Right cardiac atrium (tissue), 5 donors: ENCODE measurements at regions not wholly inside any gene's neighbourhood (a gene's known extent, or its start where the extent isn't known, plus 50 kb on each side); places are given as distances from the start of the nearest gene placed in this dataset.

Experiments
- ATAC-seq, 2 donors: fragments of 200-7000 bp; cut with Tn5 transposase; one replicate each; pipeline versions ENCODE4 v1.8.0 to v1.9.1; 2020; ENCODE audit warnings: moderate library complexity in 2 of 2, mild to moderate bottlenecking in 1 of 2
- DNase-seq, 3 donors: peaks; one replicate each; pipeline ENCODE4 v3.0.0-alpha.2; 2020
- H3K27ac ChIP-seq: one replicate; pipeline ENCODE4 v1.5.1; 2013; ENCODE audit warnings: mild to moderate bottlenecking, low read length, control low read depth, moderate library complexity
- H3K27me3 ChIP-seq: one replicate; pipeline ENCODE4 v1.6.1; 2013; ENCODE audit not compliant: control insufficient read depth, insufficient read depth
- H3K4me1 ChIP-seq: one replicate; pipeline ENCODE4 v1.6.1; 2013; ENCODE audit warnings: low read length; ENCODE audit not compliant: control insufficient read depth, insufficient read depth
- H3K4me3 ChIP-seq: one replicate; pipeline ENCODE4 v1.5.1; 2013; ENCODE audit warnings: low read length, control low read depth
- H3K9me3 ChIP-seq: one replicate; pipeline ENCODE4 v1.6.1; 2013; ENCODE audit warnings: low read length; ENCODE audit not compliant: control insufficient read depth
- WGBS: extraction: QIAGEN DNeasy Blood & Tissue Kit; methylation state at CpG from one replicate; pipeline ENCODE4 v1.1.7; 2013; 5-methylcytosine and 5-hydroxymethylcytosine counted together
- intact Hi-C, 4 donors: fragments of 100-400 bp; cut with DNase I; formaldehyde crosslinking; loops; one replicate each; pipeline versions ENCODE4 v1.11.0 to v1.14.0; 2022 to 2023
- donor health status: healthy with polysubstance abuse.
- donor health status: DM: no; HTN: yes; CAD: no.
- donor health status: DM: no; HTN: no; CAD: no.
- donor health status: DM: no; HTN: yes; CAD: no; lungs with severe emphysema.
- donor health status: DM: yes; HTN: yes; CAD: no.

- H3K27me3 ChIP-seq = no peaks in the 10 kb centered on the region
- H3K27ac ChIP-seq = no peak overlapping the region
- no peaks in the 10 kb centered on the region for H3K9me3 ChIP-seq
- H3K4me1 ChIP-seq = no peaks in the 10 kb centered on the region
- ATAC-seq (no peak), DNase-seq (no peak)
- 41% methylated on average over 4 of the region's 4 CpGs for WGBS
- H3K4me3 ChIP-seq = no peak overlapping the region
- intact Hi-C loops = no loop called here
Observed at GRCh38 chrX:99095965-99096635, 1314.0 kb downstream of the PCDH19 start.

DNA sequence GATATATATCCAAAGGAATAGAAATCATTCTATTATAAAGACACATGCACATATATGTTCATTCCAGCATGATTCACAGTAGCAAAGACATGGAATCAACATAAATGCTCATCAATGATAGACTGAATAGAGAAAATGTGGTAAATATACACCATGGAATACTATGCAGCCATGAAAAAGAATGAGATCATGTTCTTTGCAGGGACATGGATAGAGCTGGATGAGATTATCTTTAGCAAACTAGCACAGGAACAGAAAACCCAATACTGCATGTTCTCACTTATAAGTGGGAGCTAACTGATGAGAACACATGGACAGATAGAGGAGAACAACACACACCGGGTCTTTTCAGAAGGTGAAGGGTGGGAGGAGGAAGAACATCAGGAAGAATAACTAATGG is 1318.6 kb downstream of the PCDH19 start:
- no peak overlapping the region for H3K4me3 ChIP-seq
- no peak overlapping the region for H3K27ac ChIP-seq
- WGBS = 96% methylated on average over 1 of the region's 1 CpG
- H3K9me3 ChIP-seq = no peaks in the 10 kb centered on the region
- no peaks in the 10 kb centered on the region for H3K27me3 ChIP-seq
- no peak for DNase-seq
- no peak for ATAC-seq
- intact Hi-C loops = no loop called here
- H3K4me1 ChIP-seq = no peaks in the 10 kb centered on the region

- intact Hi-C loops = no loop called here
- ATAC-seq = no peak
- H3K4me1 ChIP-seq = no peaks in the 10 kb centered on the region
- DNase-seq = no peak
- 85% methylated on average over 4 of the region's 4 CpGs for WGBS
- no peak overlapping the region for H3K4me3 ChIP-seq
- no peak overlapping the region for H3K27ac ChIP-seq
- H3K9me3 ChIP-seq = no peaks in the 10 kb centered on the region
- no peaks in the 10 kb centered on the region for H3K27me3 ChIP-seq
Observed at GRCh38 chrX:99078301-99078700, 1331.8 kb downstream of the PCDH19 start.

DNA sequence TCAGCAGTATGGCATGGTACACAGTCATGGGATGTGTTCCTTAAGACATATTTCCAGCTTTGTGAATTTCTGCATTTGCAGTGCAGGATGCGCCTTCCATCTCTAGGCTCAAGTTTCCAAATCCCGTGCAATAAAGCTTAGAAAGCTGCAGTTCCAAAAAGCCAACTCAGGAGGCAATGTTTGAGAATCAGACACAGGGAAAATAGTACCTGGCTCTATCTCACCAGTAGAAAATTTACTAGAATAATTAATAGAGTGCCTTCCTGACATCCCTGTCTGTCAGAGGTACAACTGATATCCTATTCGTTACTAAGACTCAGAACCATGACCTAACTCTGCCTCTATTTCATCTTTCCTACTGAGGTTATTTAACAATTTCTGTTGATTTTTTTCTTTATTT is 1333.0 kb downstream of the PCDH19 start:
- intact Hi-C loops = no loop called here
- Histone ChIP-seq H3K27me3 (no peaks in the 10 kb centered on the region), H3K27ac (no peak overlapping the region), H3K4me3 (no peak overlapping the region), H3K4me1 (no peaks in the 10 kb centered on the region), H3K9me3 (no peaks in the 10 kb centered on the region)
- no peak for ATAC-seq
- DNase-seq = no peak
- 86% methylated on average over 3 of the region's 3 CpGs for WGBS

GRCh38 chrX:99073551-99073950 is 1336.5 kb downstream of the PCDH19 start:
- Histone ChIP-seq H3K9me3 (no peaks in the 10 kb centered on the region), H3K4me3 (no peak overlapping the region), H3K27ac (no peak overlapping the region), H3K4me1 (no peaks in the 10 kb centered on the region), H3K27me3 (no peaks in the 10 kb centered on the region)
- intact Hi-C loops = no loop called here
- DNase-seq (no peak), ATAC-seq (no peak)
- WGBS = 62% methylated on average over 1 of the region's 1 CpG

- intact Hi-C loops = no loop called here
- ATAC-seq (no peak), DNase-seq (no peak)
- Histone ChIP-seq H3K9me3 (no peaks in the 10 kb centered on the region), H3K27ac (no peak overlapping the region), H3K27me3 (no peaks in the 10 kb centered on the region), H3K4me1 (no peaks in the 10 kb centered on the region), H3K4me3 (no peak overlapping the region)
Observed at GRCh38 chrX:99051639-99052038, 1358.4 kb downstream of the PCDH19 start.

DNA sequence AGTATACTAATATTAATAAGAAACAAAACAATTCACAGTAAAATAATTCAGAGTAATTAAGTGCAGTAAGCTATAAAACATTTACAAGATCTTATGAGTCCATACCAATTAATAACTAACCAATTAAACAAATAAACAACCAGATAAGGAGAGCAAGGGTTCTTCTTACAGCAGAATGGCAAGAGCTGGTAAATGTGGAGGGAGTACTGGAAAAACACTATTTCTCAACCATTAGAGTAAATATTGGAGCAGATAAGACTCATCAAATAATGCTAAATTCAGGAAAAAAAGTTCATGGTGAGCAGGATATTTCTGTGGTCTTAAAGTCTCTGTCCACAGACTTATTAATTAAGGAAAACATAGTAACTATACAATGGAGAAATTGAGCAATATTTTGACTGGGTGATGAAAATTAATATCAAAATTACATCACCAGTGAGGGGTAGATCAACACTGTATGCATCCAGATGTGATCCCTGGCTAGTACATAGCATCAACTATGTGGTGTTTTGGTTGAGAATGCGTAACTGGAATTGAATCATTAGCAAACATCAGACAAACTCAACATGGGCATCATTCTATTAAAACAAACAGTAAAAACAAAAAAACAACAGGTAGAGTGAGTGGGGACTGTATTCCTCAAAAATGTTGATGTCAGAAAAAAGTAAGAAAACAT is 1376.7 kb downstream of the PCDH19 start:
- ATAC-seq = no peak
- Histone ChIP-seq H3K9me3 (no peaks in the 10 kb centered on the region), H3K27ac (no peak overlapping the region), H3K27me3 (no peaks in the 10 kb centered on the region), H3K4me3 (no peak overlapping the region), H3K4me1 (no peaks in the 10 kb centered on the region)
- 83% methylated on average over 1 of the region's 1 CpG for WGBS
- no peak for DNase-seq
- intact Hi-C loops = no loop called here

DNA sequence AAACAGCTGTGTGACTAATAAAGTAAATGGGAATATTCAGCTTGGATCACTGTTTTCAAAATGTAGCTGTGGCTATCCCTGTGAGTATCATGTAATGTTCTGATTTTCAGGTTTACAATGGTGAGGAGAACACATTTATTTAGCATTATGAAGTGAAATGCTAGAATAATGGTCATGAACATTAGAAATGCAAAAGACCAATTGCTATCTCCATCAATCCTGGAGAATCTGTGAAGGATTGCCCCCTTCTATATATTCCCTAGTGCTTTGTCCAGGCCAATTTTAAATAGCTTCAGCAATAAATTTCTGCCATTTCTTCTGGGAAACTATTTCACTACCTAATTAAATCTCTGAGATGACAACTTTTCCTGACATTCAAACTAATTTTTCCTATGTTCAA is 1399.1 kb downstream of the PCDH19 start:
- DNase-seq (no peak), ATAC-seq (no peak)
- H3K27me3 ChIP-seq = no peaks in the 10 kb centered on the region
- intact Hi-C loops = no loop called here
- no peak overlapping the region for H3K27ac ChIP-seq
- no peaks in the 10 kb centered on the region for H3K9me3 ChIP-seq
- no peaks in the 10 kb centered on the region for H3K4me1 ChIP-seq
- H3K4me3 ChIP-seq = no peak overlapping the region

GRCh38 chrX:99001286-99001685 is 1408.8 kb downstream of the PCDH19 start:
- H3K27me3 ChIP-seq = no peaks in the 10 kb centered on the region
- H3K27ac ChIP-seq = no peak overlapping the region
- WGBS = 28% methylated on average over 1 of the region's 1 CpG
- ATAC-seq = no peak
- no peak overlapping the region for H3K4me3 ChIP-seq
- intact Hi-C loops = no loop called here
- DNase-seq = no peak
- H3K4me1 ChIP-seq = no peaks in the 10 kb centered on the region
- no peaks in the 10 kb centered on the region for H3K9me3 ChIP-seq

GRCh38 chrX:98962996-98963395 is 1447.1 kb downstream of the PCDH19 start:
- WGBS = 76% methylated on average over 2 of the region's 2 CpGs

GRCh38 chrX:98956014-98956413 is 1454.1 kb downstream of the PCDH19 start:
- ATAC-seq (no peak), DNase-seq (no peak)
- intact Hi-C loops = no loop called here
- Histone ChIP-seq H3K4me1 (no peaks in the 10 kb centered on the region), H3K9me3 (no peaks in the 10 kb centered on the region), H3K27me3 (no peaks in the 10 kb centered on the region), H3K4me3 (no peak overlapping the region), H3K27ac (no peak overlapping the region)
- 52% methylated on average over 2 of the region's 2 CpGs for WGBS

More at GRCh38 chrX:98962996-98963395, 1447.1 kb downstream of the PCDH19 start:
- intact Hi-C loops = no loop called here
- H3K27ac ChIP-seq = no peak overlapping the region
- no peak overlapping the region for H3K4me3 ChIP-seq
- H3K4me1 ChIP-seq = no peaks in the 10 kb centered on the region
- no peaks in the 10 kb centered on the region for H3K27me3 ChIP-seq
- H3K9me3 ChIP-seq = no peaks in the 10 kb centered on the region
- ATAC-seq (no peak), DNase-seq (no peak)

GRCh38 chrX:98939456-98939855 is 1470.6 kb downstream of the PCDH19 start:
- no peak overlapping the region for H3K27ac ChIP-seq
- H3K9me3 ChIP-seq = no peaks in the 10 kb centered on the region
- no peaks in the 10 kb centered on the region for H3K4me1 ChIP-seq
- DNase-seq = no peak
- WGBS = 20% methylated on average over 3 of the region's 3 CpGs
- H3K4me3 ChIP-seq = no peak overlapping the region
- intact Hi-C loops = no loop called here
- no peak for ATAC-seq
- H3K27me3 ChIP-seq = no peaks in the 10 kb centered on the region
